ENCODE measurements at regions not wholly inside any gene's neighbourhood (a gene's known extent, or its start where the extent isn't known, plus 50 kb on each side); places are given as distances from the start of the nearest gene placed in this dataset.

DNA sequence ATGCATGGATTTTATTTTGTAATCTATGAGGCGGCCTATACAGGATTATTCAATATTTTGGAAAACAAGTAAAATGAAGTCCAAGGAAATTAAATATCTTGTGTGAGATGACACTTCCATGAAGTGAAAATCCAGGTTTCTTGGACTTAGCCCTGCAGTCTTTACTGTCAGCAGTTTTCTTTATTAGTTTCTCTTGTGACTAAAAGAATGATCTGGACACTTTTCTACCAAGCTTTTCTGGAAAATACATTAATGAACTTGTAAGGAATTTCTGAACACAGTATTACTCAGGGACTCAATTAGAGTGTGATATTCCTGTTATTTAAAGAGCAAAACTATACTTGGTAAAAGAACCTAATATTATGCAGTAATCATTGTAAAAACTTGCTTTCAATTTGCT is 610.4 kb upstream of the SLC8A1 start:
- TF ChIP-seq CTCF (conservative IDR thresholded peaks at IDR 0.05 in 1 of 2, IDR thresholded peaks at IDR 0.05 in 1 of 2; ENCODE audit: extremely low read depth in 1 of 2, insufficient read depth in 1 of 2, low read depth in 1 of 2, low read length in 2 of 2) (no peak), EZH2 (IDR thresholded peaks at IDR 0.05; ENCODE audit: borderline replicate concordance, low read length) (no peak)

All from mammary epithelial cell (primary cell).